HG03066 (cell line): ENCODE measurements at regions not wholly inside any gene's neighbourhood (a gene's known extent, or its start where the extent isn't known, plus 50 kb on each side); places are given as distances from the start of the nearest gene placed in this dataset.
"Not testable (repeated sequence)": the region's sequence is repeated elsewhere in the genome, so short reads cannot be mapped to it uniquely, and the experiment has no call there.

Experiments
- ATAC-seq: cut with Tn5 transposase; IDR thresholded peaks from one replicate; pipeline ENCODE4 v1.9.1; 2021; ENCODE audit warnings: low read depth; ENCODE audit not compliant: unreplicated experiment

GRCh38 chr4:170247596-170247995 lies 157.8 kb upstream of the AADAT start:
- ATAC-seq = no peak

GRCh38 chr4:170243662-170244288 lies 154.0 kb upstream of the AADAT start:
- no peak for ATAC-seq

GRCh38 chr4:170242471-170242870 lies 152.7 kb upstream of the AADAT start:
- ATAC-seq = no peak

GRCh38 chr4:170234800-170235199 lies 145.0 kb upstream of the AADAT start:
- ATAC-seq = no peak

- ATAC-seq = no peak
These were observed 141.6 kb upstream of the AADAT start for GRCh38 chr4:170231377-170231776.

GRCh38 chr4:170230242-170230641 lies 140.5 kb upstream of the AADAT start:
- ATAC-seq = no peak

- ATAC-seq = no peak
These were observed 139.2 kb upstream of the AADAT start for GRCh38 chr4:170229006-170229405.

GRCh38 chr4:170227928-170228327 lies 138.2 kb upstream of the AADAT start:
- ATAC-seq = no peak

- no peak for ATAC-seq
These were observed 136.5 kb upstream of the AADAT start for GRCh38 chr4:170226288-170226687.

GRCh38 chr4:170214731-170215130 lies 125.0 kb upstream of the AADAT start:
- ATAC-seq = no peak

GRCh38 chr4:170214101-170214500 lies 124.3 kb upstream of the AADAT start:
- no peak for ATAC-seq

- ATAC-seq = no peak
These were observed 113.0 kb upstream of the AADAT start for GRCh38 chr4:170202721-170203120.

- ATAC-seq = no peak
These were observed 109.0 kb upstream of the AADAT start for GRCh38 chr4:170198747-170199146.

GRCh38 chr4:170194794-170195193 lies 105.0 kb upstream of the AADAT start:
- ATAC-seq = not testable (repeated sequence)

- no peak for ATAC-seq
These were observed 103.7 kb upstream of the AADAT start for GRCh38 chr4:170193496-170193895.

GRCh38 chr4:170190265-170190664 lies 100.5 kb upstream of the AADAT start:
- no peak for ATAC-seq

GRCh38 chr4:170170861-170171260 lies 81.1 kb upstream of the AADAT start:
- ATAC-seq = no peak

GRCh38 chr4:170169699-170170098 lies 79.9 kb upstream of the AADAT start:
- ATAC-seq = no peak

GRCh38 chr4:170167678-170168077 lies 77.9 kb upstream of the AADAT start:
- ATAC-seq = no peak

GRCh38 chr4:170166193-170166592 lies 76.4 kb upstream of the AADAT start:
- not testable (repeated sequence) for ATAC-seq

GRCh38 chr4:170162416-170162815 lies 72.7 kb upstream of the AADAT start:
- no peak for ATAC-seq

GRCh38 chr4:170157670-170158069 lies 67.9 kb upstream of the AADAT start:
- ATAC-seq = no peak

- ATAC-seq = no peak
These were observed 55.4 kb upstream of the AADAT start for GRCh38 chr4:170145120-170145519.
